ENCODE measurements at regions not wholly inside any gene's neighbourhood (a gene's known extent, or its start where the extent isn't known, plus 50 kb on each side); places are given as distances from the start of the nearest gene placed in this dataset.

- H3K4me1 ChIP-seq (replicated peaks): no peaks in the 10 kb centered on the region
- H3K27me3 ChIP-seq (replicated peaks; ENCODE audit: insufficient read depth): no peaks in the 10 kb centered on the region
- 85% methylated on average over 5 of the region's 5 CpGs for WGBS
- H3K27ac ChIP-seq: no peak overlapping the region
- H3K4me3 ChIP-seq: no peak overlapping the region
- H3K9me3 ChIP-seq: no peaks in the 10 kb centered on the region
- TF ChIP-seq POLR2A (IDR thresholded peaks at IDR 0.05): no peak
- no peak for TF ChIP-seq POLR2AphosphoS5 (IDR thresholded peaks at IDR 0.05)
- TF ChIP-seq CTCF (IDR thresholded peaks at IDR 0.05): no peak
- no peak for DNase-seq (ENCODE audit: low spot score)
- no peaks in the 10 kb centered on the region for H3K36me3 ChIP-seq
- intact Hi-C loops (cut with DNase I): no loop called here
Observed at GRCh38 chr7:41274179-41274578, 428.7 kb downstream of the INHBA start.

DNA sequence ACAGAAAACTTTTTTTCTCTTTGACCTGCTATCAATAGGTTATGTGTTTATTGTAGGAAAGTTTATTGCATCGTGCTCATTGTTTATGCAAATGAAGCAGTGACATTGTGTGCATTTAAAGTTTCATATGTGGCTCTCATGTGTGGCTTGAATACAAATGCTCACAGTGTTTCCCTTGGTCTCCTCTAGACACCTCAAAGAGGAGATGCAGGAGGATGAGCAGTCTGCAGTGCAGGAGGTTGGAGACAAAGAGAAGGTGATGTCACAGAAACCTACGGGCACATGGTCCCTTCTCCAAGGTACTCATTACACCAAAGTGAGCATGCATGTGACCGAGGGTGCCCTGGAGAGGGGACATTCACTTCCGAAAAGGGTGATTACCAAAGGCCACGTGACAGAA is 430.2 kb downstream of the INHBA start:
- Histone ChIP-seq H3K9me3 (no peaks in the 10 kb centered on the region), H3K27ac (no peak overlapping the region), H3K36me3 (no peaks in the 10 kb centered on the region), H3K27me3 (replicated peaks; ENCODE audit: insufficient read depth) (no peaks in the 10 kb centered on the region), H3K4me1 (replicated peaks) (no peaks in the 10 kb centered on the region), H3K4me3 (no peak overlapping the region)
- TF ChIP-seq POLR2A (IDR thresholded peaks at IDR 0.05) (no peak), POLR2AphosphoS5 (IDR thresholded peaks at IDR 0.05) (no peak), CTCF (IDR thresholded peaks at IDR 0.05) (no peak)
- 85% methylated on average over 5 of the region's 5 CpGs for WGBS
- no peak for DNase-seq (ENCODE audit: low spot score)
- intact Hi-C loops (cut with DNase I): no loop called here

- no peak for DNase-seq (ENCODE audit: low spot score)
- H3K9me3 ChIP-seq: no peaks in the 10 kb centered on the region
- H3K27me3 ChIP-seq (replicated peaks; ENCODE audit: insufficient read depth): no peaks in the 10 kb centered on the region
- WGBS: 91% methylated on average over 2 of the region's 2 CpGs
- intact Hi-C loops (cut with DNase I): no loop called here
- H3K4me3 ChIP-seq: no peak overlapping the region
- TF ChIP-seq POLR2A (IDR thresholded peaks at IDR 0.05) (no peak), CTCF (IDR thresholded peaks at IDR 0.05) (no peak), POLR2AphosphoS5 (IDR thresholded peaks at IDR 0.05) (no peak)
- no peaks in the 10 kb centered on the region for H3K4me1 ChIP-seq (replicated peaks)
- no peak overlapping the region for H3K27ac ChIP-seq
- H3K36me3 ChIP-seq: no peaks in the 10 kb centered on the region
Observed at GRCh38 chr7:41268878-41269277, 434.0 kb downstream of the INHBA start.

DNA sequence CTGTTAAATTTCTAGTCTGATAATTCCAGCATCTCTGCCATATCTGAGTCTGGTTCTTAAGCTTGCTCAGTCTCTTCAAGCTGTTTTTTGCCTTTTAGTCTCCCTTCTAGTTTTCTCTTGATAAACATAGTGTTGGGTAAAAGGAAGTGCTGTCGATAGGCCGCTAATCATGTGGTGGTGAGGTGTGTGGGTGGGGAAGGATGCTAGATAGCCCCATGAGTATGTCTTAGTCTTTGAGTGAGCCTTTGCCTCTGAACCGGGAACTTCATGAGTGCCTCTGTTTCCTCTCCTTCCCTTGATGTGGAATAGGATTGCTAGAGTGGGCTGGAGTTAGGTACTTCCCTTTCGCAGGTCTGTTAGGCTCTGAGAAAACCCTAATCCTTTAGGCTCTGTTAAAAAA is 441.8 kb downstream of the INHBA start:
- intact Hi-C loops (cut with DNase I): no loop called here
- Histone ChIP-seq H3K36me3 (no peaks in the 10 kb centered on the region), H3K4me3 (no peak overlapping the region), H3K4me1 (replicated peaks) (no peaks in the 10 kb centered on the region), H3K9me3 (no peaks in the 10 kb centered on the region), H3K27ac (no peak overlapping the region), H3K27me3 (replicated peaks; ENCODE audit: insufficient read depth) (no peaks in the 10 kb centered on the region)
- DNase-seq (ENCODE audit: low spot score): no peak
- 82% methylated on average over 4 of the region's 4 CpGs for WGBS
- TF ChIP-seq POLR2A (IDR thresholded peaks at IDR 0.05) (no peak), CTCF (IDR thresholded peaks at IDR 0.05) (no peak)

DNA sequence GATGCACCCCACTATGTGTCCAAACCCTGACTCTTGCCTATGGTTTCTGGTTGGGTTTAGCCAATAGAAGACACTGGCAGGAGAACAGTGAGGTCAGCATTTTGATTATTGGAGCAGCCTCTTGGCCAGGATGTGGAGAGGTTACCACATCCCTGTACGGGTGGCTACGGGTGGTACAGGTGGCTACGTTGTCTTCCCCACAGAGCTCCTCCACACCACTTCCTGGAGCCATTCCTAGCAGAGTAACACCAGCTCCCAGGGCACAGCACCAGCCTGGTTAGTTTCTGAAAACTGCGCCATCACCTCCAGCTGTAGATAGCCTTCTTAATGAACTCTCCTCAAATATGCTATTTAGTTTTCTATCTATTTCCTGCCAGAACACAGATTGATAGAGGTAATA is 445.2 kb downstream of the INHBA start:
- Histone ChIP-seq H3K4me3 (no peak overlapping the region), H3K9me3 (no peaks in the 10 kb centered on the region), H3K36me3 (no peaks in the 10 kb centered on the region), H3K27ac (no peak overlapping the region), H3K4me1 (replicated peaks) (no peaks in the 10 kb centered on the region), H3K27me3 (replicated peaks; ENCODE audit: insufficient read depth) (no peaks in the 10 kb centered on the region)
- intact Hi-C loops (cut with DNase I): no loop called here
- DNase-seq (ENCODE audit: low spot score): no peak
- TF ChIP-seq CTCF (IDR thresholded peaks at IDR 0.05) (no peak), POLR2A (IDR thresholded peaks at IDR 0.05) (no peak), POLR2AphosphoS5 (IDR thresholded peaks at IDR 0.05) (no peak)
- WGBS: 86% methylated on average over 4 of the region's 4 CpGs
